GM12878 (cell line): ENCODE measurements at regions not wholly inside any gene's neighbourhood (a gene's known extent, or its start where the extent isn't known, plus 50 kb on each side); places are given as distances from the start of the nearest gene placed in this dataset.
A peak's percentile ranks its signal among the peaks of the same experiment; 100 is the strongest.

Experiments used
- BCL11A ChIP-seq: IDR thresholded peaks from 2 replicates; pipeline ENCODE4 v1.6.1; 2011; ENCODE audit warnings: low read depth, low read length
- CBX3 ChIP-seq: fragments of 200-600 bp; sonication (generic); IDR thresholded peaks from 2 replicates; pipeline ENCODE4 v1.6.1; 2016; ENCODE audit warnings: low read depth, borderline replicate concordance
- CREB1 ChIP-seq: IDR thresholded peaks from 2 replicates; pipeline ENCODE4 v1.6.1; 2012; ENCODE audit warnings: low read depth, mild to moderate bottlenecking, inconsistent platforms
- EED ChIP-seq: sonication (generic); IDR thresholded peaks from 2 replicates; pipeline ENCODE4 v1.6.1; 2016; ENCODE audit warnings: antibody characterized with exemption, low read depth
- ESRRA ChIP-seq: IDR thresholded peaks from 2 replicates; pipeline ENCODE4 v1.6.1; 2012; ENCODE audit warnings: mild to moderate bottlenecking, low read length, improper control_type of control experiment
- FOXM1 ChIP-seq: IDR thresholded peaks from 2 replicates; pipeline ENCODE4 v1.6.1; 2012; ENCODE audit warnings: low read depth, mild to moderate bottlenecking, inconsistent platforms, low read length, moderate library complexity
- LARP7 ChIP-seq: fragments of 450-650 bp; IDR thresholded peaks from 2 replicates; pipeline ENCODE4 v1.6.1; 2017; ENCODE audit warnings: mild to moderate bottlenecking
- MAX ChIP-seq: IDR thresholded peaks from 2 replicates; pipeline ENCODE4 v1.6.1; 2012; ENCODE audit warnings: low read depth, low read length, improper control_type of control experiment
- MEF2B ChIP-seq: fragments of 450-650 bp; IDR thresholded peaks from 2 replicates; pipeline ENCODE4 v1.6.1; 2018; ENCODE audit warnings: mild to moderate bottlenecking, moderate library complexity; ENCODE audit not compliant: partially characterized antibody, poor library complexity, severe bottlenecking
- MTA2 ChIP-seq: fragments of 450-650 bp; IDR thresholded peaks from 2 replicates; pipeline ENCODE4 v1.6.1; 2016; ENCODE audit warnings: low read depth, mild to moderate bottlenecking, moderate library complexity
- RELB ChIP-seq: fragments of 450-650 bp; IDR thresholded peaks from 2 replicates; pipeline ENCODE4 v1.6.1; 2017; ENCODE audit warnings: low read depth, mild to moderate bottlenecking, moderate library complexity
- RUNX3 ChIP-seq: IDR thresholded peaks from 2 replicates; pipeline ENCODE4 v1.6.1; 2012; ENCODE audit warnings: low read length, inconsistent platforms
- SMAD1 ChIP-seq: fragments of 450-650 bp; IDR thresholded peaks from 2 replicates; pipeline ENCODE4 v1.6.1; 2018; ENCODE audit warnings: mild to moderate bottlenecking, low read depth; ENCODE audit not compliant: partially characterized antibody
- SREBF2 ChIP-seq: IDR thresholded peaks from 2 replicates; pipeline ENCODE4 v1.6.1; 2012; ENCODE audit warnings: mild to moderate bottlenecking, low read length
- TCF3 ChIP-seq: IDR thresholded peaks from 2 replicates; pipeline ENCODE4 v1.6.1; 2012; ENCODE audit warnings: low read depth, mild to moderate bottlenecking, low read length, borderline replicate concordance; ENCODE audit not compliant: insufficient read depth
- ZBTB40 ChIP-seq: fragments of 450-650 bp; IDR thresholded peaks from 2 replicates; pipeline ENCODE4 v1.6.1; 2016; ENCODE audit warnings: mild to moderate bottlenecking, moderate library complexity, borderline replicate concordance
- ZNF24 ChIP-seq: fragments of 450-650 bp; IDR thresholded peaks from 2 replicates; pipeline ENCODE4 v1.6.1; 2017; ENCODE audit warnings: antibody characterized with exemption, mild to moderate bottlenecking
- TF ChIP-seq, protein P1 (sequence below): fragments of 450-650 bp; IDR thresholded peaks from 2 replicates; pipeline ENCODE4 v1.6.1; 2017; ENCODE audit warnings: mild to moderate bottlenecking, moderate library complexity
- TF ChIP-seq, protein P2 (sequence below): IDR thresholded peaks from 2 replicates; pipeline ENCODE4 v1.6.1; 2011; ENCODE audit warnings: borderline replicate concordance, low read depth, mild to moderate bottlenecking, moderate library complexity, low read length; ENCODE audit not compliant: insufficient read depth, poor library complexity, severe bottlenecking

DNA sequence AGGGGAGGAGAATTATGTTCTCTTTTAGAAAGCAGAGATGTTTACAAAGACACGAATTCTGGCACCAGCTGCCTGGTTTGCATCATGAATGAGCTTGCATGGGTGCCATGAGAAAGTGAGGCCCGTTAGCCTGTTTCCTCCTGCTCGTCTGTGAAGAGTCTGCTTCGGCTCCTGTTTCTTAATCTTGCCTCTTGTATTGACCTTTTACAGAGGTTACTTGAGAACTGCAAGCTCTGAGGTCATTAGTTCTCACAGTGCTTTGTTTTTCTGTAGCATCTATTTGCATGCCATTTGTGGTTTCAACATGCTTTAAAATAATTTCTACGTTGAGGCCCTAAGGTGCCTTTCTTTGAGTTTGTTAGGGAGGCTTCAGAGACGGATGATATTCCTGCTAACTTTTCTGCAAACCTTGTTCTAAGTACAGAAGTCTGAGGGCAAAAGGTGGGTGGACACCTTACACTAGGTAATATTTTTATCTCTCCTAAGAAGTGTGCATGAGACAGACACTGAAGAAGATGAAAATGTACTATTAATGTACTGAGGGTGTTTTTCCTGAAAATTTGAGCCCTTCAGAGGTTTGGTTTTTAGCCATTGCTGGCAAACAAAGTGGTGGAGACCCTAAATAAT, 53.4 kb upstream of the LINC00305 start (continued):
- TF ChIP-seq, protein P1, sequence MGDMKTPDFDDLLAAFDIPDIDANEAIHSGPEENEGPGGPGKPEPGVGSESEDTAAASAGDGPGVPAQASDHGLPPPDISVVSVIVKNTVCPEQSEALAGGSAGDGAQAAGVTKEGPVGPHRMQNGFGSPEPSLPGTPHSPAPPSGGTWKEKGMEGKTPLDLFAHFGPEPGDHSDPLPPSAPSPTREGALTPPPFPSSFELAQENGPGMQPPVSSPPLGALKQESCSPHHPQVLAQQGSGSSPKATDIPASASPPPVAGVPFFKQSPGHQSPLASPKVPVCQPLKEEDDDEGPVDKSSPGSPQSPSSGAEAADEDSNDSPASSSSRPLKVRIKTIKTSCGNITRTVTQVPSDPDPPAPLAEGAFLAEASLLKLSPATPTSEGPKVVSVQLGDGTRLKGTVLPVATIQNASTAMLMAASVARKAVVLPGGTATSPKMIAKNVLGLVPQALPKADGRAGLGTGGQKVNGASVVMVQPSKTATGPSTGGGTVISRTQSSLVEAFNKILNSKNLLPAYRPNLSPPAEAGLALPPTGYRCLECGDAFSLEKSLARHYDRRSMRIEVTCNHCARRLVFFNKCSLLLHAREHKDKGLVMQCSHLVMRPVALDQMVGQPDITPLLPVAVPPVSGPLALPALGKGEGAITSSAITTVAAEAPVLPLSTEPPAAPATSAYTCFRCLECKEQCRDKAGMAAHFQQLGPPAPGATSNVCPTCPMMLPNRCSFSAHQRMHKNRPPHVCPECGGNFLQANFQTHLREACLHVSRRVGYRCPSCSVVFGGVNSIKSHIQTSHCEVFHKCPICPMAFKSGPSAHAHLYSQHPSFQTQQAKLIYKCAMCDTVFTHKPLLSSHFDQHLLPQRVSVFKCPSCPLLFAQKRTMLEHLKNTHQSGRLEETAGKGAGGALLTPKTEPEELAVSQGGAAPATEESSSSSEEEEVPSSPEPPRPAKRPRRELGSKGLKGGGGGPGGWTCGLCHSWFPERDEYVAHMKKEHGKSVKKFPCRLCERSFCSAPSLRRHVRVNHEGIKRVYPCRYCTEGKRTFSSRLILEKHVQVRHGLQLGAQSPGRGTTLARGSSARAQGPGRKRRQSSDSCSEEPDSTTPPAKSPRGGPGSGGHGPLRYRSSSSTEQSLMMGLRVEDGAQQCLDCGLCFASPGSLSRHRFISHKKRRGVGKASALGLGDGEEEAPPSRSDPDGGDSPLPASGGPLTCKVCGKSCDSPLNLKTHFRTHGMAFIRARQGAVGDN, result peak; percentile 45
- TF ChIP-seq SMAD1 (peak; percentile 58), MAX (no peak), BCL11A (no peak), ESRRA (no peak), MTA2 (peak; percentile 46; the same call in 1 of the 2 replicates), FOXM1 (no peak), RUNX3 (peak; percentile 55), ZBTB40 (no peak), TCF3 (no peak), MEF2B (no peak), CREB1 (no peak), CBX3 (no peak), RELB (no peak), EED (no peak), SREBF2 (no peak), ZNF24 (no peak), LARP7 (no peak)
- TF ChIP-seq, protein P2, sequence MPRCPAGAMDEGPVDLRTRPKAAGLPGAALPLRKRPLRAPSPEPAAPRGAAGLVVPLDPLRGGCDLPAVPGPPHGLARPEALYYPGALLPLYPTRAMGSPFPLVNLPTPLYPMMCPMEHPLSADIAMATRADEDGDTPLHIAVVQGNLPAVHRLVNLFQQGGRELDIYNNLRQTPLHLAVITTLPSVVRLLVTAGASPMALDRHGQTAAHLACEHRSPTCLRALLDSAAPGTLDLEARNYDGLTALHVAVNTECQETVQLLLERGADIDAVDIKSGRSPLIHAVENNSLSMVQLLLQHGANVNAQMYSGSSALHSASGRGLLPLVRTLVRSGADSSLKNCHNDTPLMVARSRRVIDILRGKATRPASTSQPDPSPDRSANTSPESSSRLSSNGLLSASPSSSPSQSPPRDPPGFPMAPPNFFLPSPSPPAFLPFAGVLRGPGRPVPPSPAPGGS, result no peak
